ENCODE measurements at regions not wholly inside any gene's neighbourhood (a gene's known extent, or its start where the extent isn't known, plus 50 kb on each side); places are given as distances from the start of the nearest gene placed in this dataset.

GRCh38 chr1:226809785-226810571 is 60.4 kb upstream of the PSEN2 start:
- TF ChIP-seq CTCF (conservative IDR thresholded peaks at IDR 0.05; ENCODE audit: low read depth, low read length) (no peak), EZH2phosphoT487 (IDR thresholded peaks at IDR 0.05; ENCODE audit: borderline replicate concordance, low read length) (no peak)
